Kidney (tissue), 13 donors: ENCODE measurements at regions not wholly inside any gene's neighbourhood (a gene's known extent, or its start where the extent isn't known, plus 50 kb on each side); places are given as distances from the start of the nearest gene placed in this dataset.

Source experiments
- DNase-seq, 5 donors: peaks; one replicate each; pipeline ENCODE4 v3.0.0-alpha.2; 2013 to 2020
- FAIRE-seq: peaks from 2 replicates; lab custom pipeline; 2012; peaks lifted over from hg19 to GRCh38; lab: Jason Lieb, UNC
- H3K27ac ChIP-seq, 2 donors: one replicate each; pipeline ENCODE4 v1.7.0; 2013; ENCODE audit warnings: low read depth in 2 of 2, low read length in 2 of 2, inconsistent platforms in 1 of 2
- H3K27me3 ChIP-seq: one replicate; pipeline ENCODE4 v1.7.1; 2013; ENCODE audit warnings: low read length, inconsistent platforms; ENCODE audit not compliant: control insufficient read depth, insufficient read depth
- H3K36me3 ChIP-seq, 3 donors: one replicate each; pipeline versions ENCODE4 v1.7.0 to v1.7.1; 2013; ENCODE audit warnings: low read length in 3 of 3, control low read depth in 1 of 3, inconsistent platforms in 1 of 3; ENCODE audit not compliant: insufficient read depth in 3 of 3, control insufficient read depth in 2 of 3
- H3K4me1 ChIP-seq, 3 donors: one replicate each; pipeline versions ENCODE4 v1.7.0 to v1.7.1; 2013; ENCODE audit warnings: low read length in 3 of 3, inconsistent platforms in 1 of 3, low read depth in 1 of 3; ENCODE audit not compliant: control insufficient read depth in 2 of 3, insufficient read depth in 2 of 3
- H3K4me3 ChIP-seq, 3 donors: one replicate each; pipeline versions ENCODE4 v1.7.0 to v1.8.1; 2013; ENCODE audit warnings: low read length in 3 of 3, control low read depth in 1 of 3, inconsistent platforms in 1 of 3
- H3K9ac ChIP-seq, 3 donors: one replicate each; pipeline versions ENCODE4 v1.7.0 to v1.7.1; 2013; ENCODE audit warnings: low read length in 3 of 3, control low read depth in 1 of 3, inconsistent platforms in 1 of 3
- H3K9me3 ChIP-seq, 3 donors: one replicate each; pipeline versions ENCODE4 v1.7.0 to v1.7.1; 2013; ENCODE audit warnings: low read length in 3 of 3, control low read depth in 1 of 3, inconsistent platforms in 1 of 3; ENCODE audit not compliant: control insufficient read depth in 2 of 3, insufficient read depth in 1 of 3
- intact Hi-C: fragments of 100-400 bp; cut with DNase I; formaldehyde crosslinking; loops from one replicate; pipeline ENCODE4 v1.11.1; 2022
- TF ChIP-seq, protein P1 (sequence below): IDR thresholded peaks from 3 replicates; pipeline ENCODE4 v1.5.1; 2012; ENCODE audit warnings: mild to moderate bottlenecking, moderate library complexity, borderline replicate concordance; ENCODE audit not compliant: insufficient read depth; ENCODE audit errors: extremely low read depth
- donor health status: control.
- donor health status: control.
- donor health status: control.
- donor health status: control.
- donor health status: control.
- donor health status: DM: yes; HTN: yes; CAD: no.
- donor health status: Normal renal cell carcinoma (clear cell type).

DNA sequence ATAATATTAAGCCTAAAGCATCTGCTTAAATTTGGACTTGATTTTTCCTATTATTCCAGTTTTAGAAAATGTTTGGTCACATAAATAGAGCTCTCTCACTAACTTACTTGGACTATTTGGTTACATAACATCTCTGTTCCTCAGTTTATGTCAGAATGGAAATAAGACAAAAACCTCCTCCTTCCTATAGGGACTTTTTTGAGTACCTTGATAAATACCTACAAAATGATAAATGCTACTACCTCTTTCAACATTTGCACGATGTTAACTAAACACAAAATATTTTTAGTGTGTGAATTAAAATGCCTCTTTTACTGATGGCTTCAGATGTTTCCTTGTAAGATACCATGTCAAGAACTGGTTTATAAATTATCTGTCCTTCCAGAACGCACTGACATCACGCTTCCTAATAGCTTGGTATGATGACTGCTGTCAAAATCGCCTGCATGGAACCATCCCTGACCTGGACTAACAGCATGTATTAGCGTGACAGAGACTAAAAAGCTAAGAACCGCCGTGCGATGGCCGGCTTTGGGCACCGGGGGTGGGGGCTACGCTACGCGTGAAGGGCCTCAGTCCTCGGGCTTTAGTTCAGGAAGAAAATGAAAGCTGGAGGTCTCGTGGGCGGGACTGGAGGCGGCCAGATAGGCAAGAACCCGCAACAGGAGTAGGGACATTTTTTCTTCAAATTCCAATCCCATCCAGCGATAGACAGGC is 133.2 kb upstream of the BARHL2 start:
- Histone ChIP-seq H3K9me3 (no peaks in the 10 kb centered on the region), H3K27me3 (peaks cover 17% of the 10 kb centered on the region), H3K27ac (no peak overlapping the region), H3K4me1 (peaks cover 0 to 2% (median 0%) of the 10 kb centered on the region in 3 donors), H3K36me3 (no peaks in the 10 kb centered on the region), H3K9ac (peak overlapping the region in 2 of 3 donors; percentile 8 to 55), H3K4me3 (peak overlapping the region; percentile 42 to 74 (median 72))
- TF ChIP-seq, protein P1, sequence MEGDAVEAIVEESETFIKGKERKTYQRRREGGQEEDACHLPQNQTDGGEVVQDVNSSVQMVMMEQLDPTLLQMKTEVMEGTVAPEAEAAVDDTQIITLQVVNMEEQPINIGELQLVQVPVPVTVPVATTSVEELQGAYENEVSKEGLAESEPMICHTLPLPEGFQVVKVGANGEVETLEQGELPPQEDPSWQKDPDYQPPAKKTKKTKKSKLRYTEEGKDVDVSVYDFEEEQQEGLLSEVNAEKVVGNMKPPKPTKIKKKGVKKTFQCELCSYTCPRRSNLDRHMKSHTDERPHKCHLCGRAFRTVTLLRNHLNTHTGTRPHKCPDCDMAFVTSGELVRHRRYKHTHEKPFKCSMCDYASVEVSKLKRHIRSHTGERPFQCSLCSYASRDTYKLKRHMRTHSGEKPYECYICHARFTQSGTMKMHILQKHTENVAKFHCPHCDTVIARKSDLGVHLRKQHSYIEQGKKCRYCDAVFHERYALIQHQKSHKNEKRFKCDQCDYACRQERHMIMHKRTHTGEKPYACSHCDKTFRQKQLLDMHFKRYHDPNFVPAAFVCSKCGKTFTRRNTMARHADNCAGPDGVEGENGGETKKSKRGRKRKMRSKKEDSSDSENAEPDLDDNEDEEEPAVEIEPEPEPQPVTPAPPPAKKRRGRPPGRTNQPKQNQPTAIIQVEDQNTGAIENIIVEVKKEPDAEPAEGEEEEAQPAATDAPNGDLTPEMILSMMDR = no peak
- FAIRE-seq (no peak), DNase-seq (peak in 3 of 5 donors; percentile 33 to 55 (median 50))
- intact Hi-C loops = no loop called here

DNA sequence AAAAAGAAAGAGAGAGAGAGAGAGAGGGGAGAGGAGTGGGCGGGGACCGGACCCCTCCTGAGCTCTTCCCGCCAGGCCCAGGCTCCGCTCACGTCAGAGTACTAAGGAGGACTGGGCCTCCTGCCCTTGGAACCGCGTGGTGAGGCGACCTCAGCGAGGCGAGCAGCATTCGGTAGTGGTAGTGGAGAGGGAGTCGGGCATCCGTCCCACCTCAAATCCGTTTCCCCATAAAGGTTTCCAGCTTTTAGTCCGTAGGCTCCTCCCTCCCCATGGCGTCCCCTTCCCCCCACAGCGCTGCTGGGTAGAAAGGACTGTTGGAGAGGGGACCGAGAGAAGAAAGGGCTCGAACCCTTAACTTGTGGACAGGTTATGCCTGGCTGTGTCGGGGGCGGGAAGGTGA is 124.4 kb upstream of the BARHL2 start:
- H3K9me3 ChIP-seq = no peaks in the 10 kb centered on the region
- FAIRE-seq = no peak
- no peak overlapping the region for H3K4me3 ChIP-seq
- DNase-seq = no peak
- intact Hi-C loops = no loop called here
- peaks cover 54% of the 10 kb centered on the region for H3K27me3 ChIP-seq
- no peak overlapping the region for H3K9ac ChIP-seq
- no peaks in the 10 kb centered on the region for H3K4me1 ChIP-seq
- no peak overlapping the region for H3K27ac ChIP-seq
- TF ChIP-seq, protein P1 = no peak
- no peaks in the 10 kb centered on the region for H3K36me3 ChIP-seq

DNA sequence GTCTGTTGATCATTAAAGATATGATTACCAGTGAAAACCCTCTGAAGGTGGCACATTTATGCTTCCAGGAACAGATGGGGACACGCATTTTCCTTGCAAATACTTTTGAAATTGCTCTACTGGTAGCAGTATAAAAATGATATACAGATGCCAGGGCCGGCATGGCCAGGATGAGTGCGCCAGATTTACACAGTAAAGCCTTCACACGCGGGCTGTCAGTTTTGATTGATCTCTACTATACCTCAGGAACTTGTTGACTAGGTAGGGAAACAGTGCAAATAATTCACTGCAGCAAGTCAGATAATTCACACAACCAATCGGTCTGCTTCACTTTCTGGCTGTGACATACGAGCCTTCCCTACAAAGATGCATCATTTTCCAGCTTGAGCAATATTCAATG is 123.2 kb upstream of the BARHL2 start:
- TF ChIP-seq, protein P1 = no peak
- FAIRE-seq (no peak), DNase-seq (no peak)
- Histone ChIP-seq H3K4me1 (peaks cover 0 to 5% (median 3%) of the 10 kb centered on the region in 3 donors), H3K9ac (no peak overlapping the region), H3K27ac (no peak overlapping the region), H3K4me3 (no peak overlapping the region), H3K27me3 (peaks cover 62% of the 10 kb centered on the region), H3K9me3 (no peaks in the 10 kb centered on the region), H3K36me3 (no peaks in the 10 kb centered on the region)
- intact Hi-C loops = no loop called here
